Effector memory CD4-positive, alpha-beta T cell (primary cell): ENCODE measurements at regions not wholly inside any gene's neighbourhood (a gene's known extent, or its start where the extent isn't known, plus 50 kb on each side); places are given as distances from the start of the nearest gene placed in this dataset.

Experiments
- DNase-seq, 3 donors: peaks; one replicate each; pipeline ENCODE4 v3.0.0-alpha.2; 2020
- H3K27ac ChIP-seq: 2 replicates; pipeline ENCODE4 v1.7.0; 2013; ENCODE audit warnings: mild to moderate bottlenecking, low read length, moderate library complexity; ENCODE audit not compliant: insufficient read depth, poor library complexity, severe bottlenecking
- H3K27me3 ChIP-seq: replicated peaks from 2 replicates; pipeline ENCODE4 v1.7.0; 2013; ENCODE audit warnings: mild to moderate bottlenecking, low read length; ENCODE audit not compliant: insufficient read depth, control insufficient read depth, poor library complexity, severe bottlenecking
- H3K36me3 ChIP-seq: 2 replicates; pipeline ENCODE4 v1.7.0; 2013; ENCODE audit warnings: mild to moderate bottlenecking, low read length, moderate library complexity; ENCODE audit not compliant: control insufficient read depth, insufficient read depth
- H3K4me1 ChIP-seq: 2 replicates; pipeline ENCODE4 v1.7.0; 2013; ENCODE audit warnings: low read length, mild to moderate bottlenecking; ENCODE audit not compliant: control insufficient read depth, insufficient read depth, poor library complexity, severe bottlenecking
- H3K4me3 ChIP-seq: 2 replicates; pipeline ENCODE4 v1.7.0; 2013; ENCODE audit warnings: low read length, low read depth, mild to moderate bottlenecking; ENCODE audit not compliant: insufficient read depth, poor library complexity, severe bottlenecking
- H3K9me3 ChIP-seq: 2 replicates; pipeline ENCODE4 v1.7.0; 2013; ENCODE audit warnings: mild to moderate bottlenecking, low read length, moderate library complexity; ENCODE audit not compliant: control insufficient read depth

GRCh38 chr13:72539925-72540324 lies 187.5 kb downstream of the MZT1 start:
- DNase-seq, result no peak
- Histone ChIP-seq H3K9me3 (no peaks in the 10 kb centered on the region), H3K27ac (no peak overlapping the region), H3K36me3 (no peaks in the 10 kb centered on the region), H3K4me3 (no peak overlapping the region), H3K27me3 (no peaks in the 10 kb centered on the region), H3K4me1 (no peaks in the 10 kb centered on the region)

- Histone ChIP-seq H3K27me3 (no peaks in the 10 kb centered on the region), H3K9me3 (no peaks in the 10 kb centered on the region), H3K4me1 (no peaks in the 10 kb centered on the region), H3K36me3 (no peaks in the 10 kb centered on the region), H3K4me3 (no peak overlapping the region), H3K27ac (no peak overlapping the region)
- no peak for DNase-seq
Observed at GRCh38 chr13:72537782-72538181, 189.6 kb downstream of the MZT1 start.

DNA sequence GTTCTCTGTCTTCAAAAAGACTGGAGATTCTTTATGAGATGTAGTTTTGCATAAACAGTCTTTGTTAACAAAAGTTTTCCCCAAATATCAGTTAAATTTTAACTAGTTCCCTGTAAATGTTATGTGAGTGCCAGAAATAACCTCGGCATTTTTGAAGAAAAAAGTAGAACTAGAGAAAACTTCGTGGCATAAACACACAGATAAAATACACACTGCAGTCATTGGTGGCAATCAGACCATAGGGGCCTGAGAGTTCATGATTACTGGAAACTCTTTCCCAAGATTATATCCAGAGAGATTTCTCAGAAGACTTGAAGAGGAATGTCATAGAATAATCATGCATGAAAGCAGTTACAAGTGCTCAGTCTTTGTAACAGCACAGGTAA lies 190.0 kb downstream of the MZT1 start:
- H3K27ac ChIP-seq, result no peak overlapping the region
- no peak overlapping the region for H3K4me3 ChIP-seq
- no peaks in the 10 kb centered on the region for H3K27me3 ChIP-seq
- no peaks in the 10 kb centered on the region for H3K9me3 ChIP-seq
- H3K36me3 ChIP-seq, result no peaks in the 10 kb centered on the region
- DNase-seq, result no peak
- H3K4me1 ChIP-seq, result no peaks in the 10 kb centered on the region

DNA sequence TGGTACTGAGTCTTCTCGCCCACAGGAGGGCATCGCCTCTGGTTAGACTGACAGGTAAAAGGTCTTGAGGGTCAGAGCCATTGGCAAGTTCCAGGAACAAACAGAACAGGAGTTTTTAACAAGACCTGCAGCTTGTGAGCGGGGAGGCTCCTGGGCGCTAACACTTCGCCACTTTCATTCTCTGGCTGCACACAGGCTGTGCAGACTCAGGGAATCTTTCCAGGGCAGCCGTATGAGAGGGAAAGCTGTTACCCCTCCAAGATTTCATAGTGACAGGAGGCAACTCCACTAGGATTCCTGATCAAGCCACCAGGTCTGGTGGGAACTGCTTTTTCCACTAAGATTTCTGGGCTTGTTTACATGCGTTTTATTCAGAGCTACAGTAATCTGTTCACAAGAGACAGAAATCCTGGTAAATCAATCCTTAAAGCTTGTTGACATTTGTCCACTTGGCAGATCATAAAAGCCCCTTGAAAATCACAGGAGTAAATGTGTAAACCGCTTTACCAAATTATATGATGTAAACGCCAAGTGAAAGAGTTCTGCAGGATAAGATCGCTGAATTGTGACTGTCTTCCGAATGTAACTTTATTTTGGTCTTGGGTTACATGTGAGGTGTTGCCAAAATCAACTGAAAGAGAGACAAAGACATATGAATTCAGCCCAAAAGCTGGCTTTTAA lies 190.6 kb downstream of the MZT1 start:
- Histone ChIP-seq H3K36me3 (no peaks in the 10 kb centered on the region), H3K27ac (no peak overlapping the region), H3K9me3 (no peaks in the 10 kb centered on the region), H3K4me1 (no peaks in the 10 kb centered on the region), H3K27me3 (no peaks in the 10 kb centered on the region), H3K4me3 (no peak overlapping the region)
- DNase-seq, result no peak

DNA sequence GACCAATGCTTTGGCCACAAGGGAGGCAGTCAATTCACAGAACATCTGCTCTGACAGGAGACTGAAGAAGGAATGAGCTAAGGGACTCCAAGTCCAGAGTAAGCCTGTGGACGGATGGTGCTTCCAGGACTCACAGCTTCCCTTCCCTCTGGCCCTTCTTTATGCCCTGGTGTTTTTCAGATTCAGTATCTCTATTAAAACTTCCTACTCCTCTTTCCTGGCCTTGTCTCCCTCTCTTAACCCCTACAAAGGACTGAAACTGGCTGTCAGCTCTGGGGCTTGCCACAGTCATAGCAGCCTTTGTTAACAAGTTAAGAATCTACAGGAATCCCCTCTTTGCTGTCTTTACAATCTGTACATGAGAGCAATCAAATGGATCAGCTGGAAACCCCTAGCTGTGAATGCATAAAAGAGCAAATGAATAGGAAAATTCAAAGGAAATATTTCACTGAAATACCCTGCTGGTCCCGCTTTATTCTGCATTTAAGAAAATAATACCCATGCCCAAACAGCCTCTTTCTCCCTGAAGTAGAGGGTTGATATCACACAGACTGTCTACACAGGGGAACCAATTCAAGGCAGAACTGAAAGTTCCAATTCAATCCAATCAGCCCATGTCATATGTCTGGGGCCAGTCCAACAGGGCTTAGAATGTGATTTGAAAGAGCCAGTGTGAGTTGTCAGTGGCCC lies 192.3 kb downstream of the MZT1 start:
- Histone ChIP-seq H3K27ac (no peak overlapping the region), H3K4me3 (no peak overlapping the region), H3K27me3 (no peaks in the 10 kb centered on the region), H3K9me3 (no peaks in the 10 kb centered on the region), H3K4me1 (no peaks in the 10 kb centered on the region), H3K36me3 (no peaks in the 10 kb centered on the region)
- no peak for DNase-seq

DNA sequence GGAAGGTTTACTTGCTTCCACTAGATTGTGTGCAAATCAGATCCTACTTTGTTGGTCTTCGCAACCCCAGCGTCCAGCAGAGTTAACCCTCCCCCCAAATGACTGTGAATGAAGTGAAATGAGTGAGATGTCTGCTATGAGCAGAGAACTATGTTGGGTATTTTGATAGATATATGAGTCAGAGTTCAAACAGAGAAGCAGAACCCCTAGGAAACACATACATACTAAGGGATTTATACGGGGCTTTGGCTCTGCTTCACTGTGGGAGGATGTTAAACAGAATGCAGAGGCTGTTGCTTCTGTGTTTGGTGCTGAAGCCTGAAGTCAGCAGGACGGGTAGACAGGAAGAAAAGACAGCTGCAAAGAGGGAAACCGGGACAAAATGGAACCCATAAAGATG lies 197.0 kb downstream of the MZT1 start:
- no peaks in the 10 kb centered on the region for H3K27me3 ChIP-seq
- H3K4me3 ChIP-seq, result no peak overlapping the region
- no peaks in the 10 kb centered on the region for H3K9me3 ChIP-seq
- no peak for DNase-seq
- no peaks in the 10 kb centered on the region for H3K36me3 ChIP-seq
- no peak overlapping the region for H3K27ac ChIP-seq
- H3K4me1 ChIP-seq, result no peaks in the 10 kb centered on the region

GRCh38 chr13:72527333-72527732 lies 200.1 kb downstream of the MZT1 start:
- no peaks in the 10 kb centered on the region for H3K36me3 ChIP-seq
- no peaks in the 10 kb centered on the region for H3K9me3 ChIP-seq
- H3K27ac ChIP-seq, result no peak overlapping the region
- DNase-seq, result no peak
- H3K27me3 ChIP-seq, result no peaks in the 10 kb centered on the region
- H3K4me3 ChIP-seq, result no peak overlapping the region
- H3K4me1 ChIP-seq, result no peaks in the 10 kb centered on the region

DNA sequence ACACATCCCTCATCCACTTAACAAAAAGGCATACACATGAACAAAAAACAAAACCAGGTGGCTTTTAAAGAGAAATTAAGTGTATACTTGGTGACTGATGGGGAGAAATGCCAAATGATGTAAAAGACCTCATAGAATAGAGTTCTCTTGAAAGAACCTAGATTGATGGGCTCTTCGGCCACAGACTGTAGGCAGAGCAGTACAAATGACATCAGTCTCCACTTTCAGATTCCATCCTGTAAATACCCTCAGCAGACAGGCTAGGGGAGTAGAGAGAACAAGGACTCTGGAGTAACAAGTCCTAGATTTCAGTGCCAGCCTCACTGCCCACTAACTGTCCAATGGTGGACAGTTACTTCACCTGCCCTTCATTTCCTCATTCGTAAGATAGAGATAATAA lies 203.8 kb downstream of the MZT1 start:
- Histone ChIP-seq H3K36me3 (no peaks in the 10 kb centered on the region), H3K27ac (no peak overlapping the region), H3K4me3 (no peak overlapping the region), H3K9me3 (no peaks in the 10 kb centered on the region), H3K4me1 (no peaks in the 10 kb centered on the region), H3K27me3 (no peaks in the 10 kb centered on the region)
- DNase-seq, result no peak

DNA sequence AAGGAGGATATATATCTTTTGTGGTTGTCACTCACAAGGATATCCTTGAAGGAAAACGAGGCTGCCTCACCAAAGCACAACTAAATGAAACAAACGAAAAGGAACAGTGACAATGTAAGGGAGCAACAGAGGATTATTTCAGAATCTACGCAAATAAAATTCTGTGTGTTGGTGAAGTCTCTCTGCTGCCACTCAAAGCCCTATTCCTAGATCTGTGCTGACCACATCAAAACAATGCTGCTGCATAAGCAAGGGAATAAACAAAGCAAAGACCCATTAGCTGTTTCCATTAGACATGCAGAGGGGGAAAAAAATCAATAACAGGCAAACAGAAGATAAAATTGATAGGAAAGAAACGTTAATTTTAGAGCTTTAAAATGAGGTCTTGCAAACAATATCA lies 204.4 kb downstream of the MZT1 start:
- H3K27me3 ChIP-seq, result no peaks in the 10 kb centered on the region
- no peaks in the 10 kb centered on the region for H3K36me3 ChIP-seq
- no peak for DNase-seq
- H3K4me3 ChIP-seq, result no peak overlapping the region
- H3K27ac ChIP-seq, result no peak overlapping the region
- no peaks in the 10 kb centered on the region for H3K4me1 ChIP-seq
- H3K9me3 ChIP-seq, result no peaks in the 10 kb centered on the region

DNA sequence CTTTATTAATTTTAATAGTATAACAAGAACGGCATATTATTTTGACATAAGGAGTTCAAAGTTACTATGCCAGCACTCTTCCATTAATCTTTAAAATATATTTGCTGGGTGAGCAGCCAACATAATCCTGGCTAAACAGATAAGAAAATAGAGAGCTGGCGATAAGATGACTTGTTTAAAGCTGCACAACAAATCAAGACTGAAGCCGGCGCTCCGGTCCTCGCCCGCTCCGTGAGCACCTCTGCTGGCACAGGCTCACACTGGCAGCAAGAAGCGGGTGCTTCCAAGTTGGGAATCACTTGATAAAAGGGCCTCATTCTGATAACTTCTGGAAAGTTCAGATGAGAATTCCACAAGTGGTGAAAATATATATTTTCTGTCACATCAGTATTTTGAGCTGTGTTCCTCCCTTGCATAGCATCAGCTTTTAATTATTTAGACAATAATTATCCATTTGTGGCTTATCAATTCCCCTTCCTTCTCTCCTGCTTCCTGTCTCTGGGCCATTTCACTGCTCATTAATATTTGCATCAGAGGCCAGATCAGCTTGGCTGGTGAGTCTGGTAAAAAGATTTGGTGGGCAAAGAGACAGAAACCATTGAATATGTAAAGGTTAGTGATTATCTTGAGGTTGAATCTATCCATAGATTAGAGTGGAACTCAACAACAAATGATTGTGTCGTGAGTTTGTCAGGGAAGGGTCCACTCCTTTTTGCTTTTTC lies 205.3 kb downstream of the MZT1 start:
- no peak overlapping the region for H3K4me3 ChIP-seq
- DNase-seq, result no peak
- no peaks in the 10 kb centered on the region for H3K9me3 ChIP-seq

More for the DNA sequence above, 205.3 kb downstream of the MZT1 start:
- no peak overlapping the region for H3K27ac ChIP-seq
- no peaks in the 10 kb centered on the region for H3K4me1 ChIP-seq
- no peaks in the 10 kb centered on the region for H3K36me3 ChIP-seq
- no peaks in the 10 kb centered on the region for H3K27me3 ChIP-seq
